Transverse colon (tissue), 4 donors: ENCODE measurements at regions not wholly inside any gene's neighbourhood (a gene's known extent, or its start where the extent isn't known, plus 50 kb on each side); places are given as distances from the start of the nearest gene placed in this dataset.

Source experiments
- DNase-seq: peaks from one replicate; pipeline ENCODE4 v3.0.0-alpha.2; 2019
- H3K27ac ChIP-seq, 4 donors: fragments of 200-600 bp; sonication (generic); 2 replicates each; pipeline ENCODE4 v1.5.1; 2016 to 2018; ENCODE audit warnings: inconsistent platforms in 4 of 4
- H3K27me3 ChIP-seq: fragments of 200-600 bp; sonication (generic); 2 replicates; pipeline ENCODE4 v1.5.1; 2017; ENCODE audit warnings: inconsistent platforms
- H3K36me3 ChIP-seq, 4 donors: fragments of 200-600 bp; sonication (generic); 2 replicates each; pipeline ENCODE4 v1.5.1; 2017 to 2019; ENCODE audit warnings: inconsistent platforms in 4 of 4
- H3K4me1 ChIP-seq, 4 donors: fragments of 200-600 bp; sonication (generic); 2 replicates each; pipeline ENCODE4 v1.5.1; 2017 to 2020; ENCODE audit warnings: inconsistent platforms in 4 of 4
- H3K4me3 ChIP-seq, 4 donors: fragments of 200-600 bp; sonication (generic); 1 replicate in 1 of 4; 2 replicates in 3 of 4; pipeline versions ENCODE4 v1.5.1 to v1.6.1; 2017 to 2019; ENCODE audit warnings: inconsistent platforms in 4 of 4
- H3K9me3 ChIP-seq, 2 donors: fragments of 200-600 bp; sonication (generic); 2 replicates each; pipeline ENCODE4 v1.5.1; 2017 to 2019; ENCODE audit warnings: inconsistent platforms in 2 of 2
- EP300 ChIP-seq: sonication (generic); formaldehyde crosslinking; IDR thresholded peaks from one replicate; pipeline ENCODE4 v1.6.1; 2017; ENCODE audit warnings: antibody characterized with exemption, low read depth
- POLR2A ChIP-seq: fragments of 450-650 bp; IDR thresholded peaks from one replicate; pipeline ENCODE4 v1.6.1; 2016; ENCODE audit warnings: antibody characterized with exemption, mild to moderate bottlenecking, moderate library complexity
- POLR2AphosphoS5 ChIP-seq, 3 donors: sonication (generic); formaldehyde crosslinking; IDR thresholded peaks; one replicate each; pipeline ENCODE4 v1.6.1; 2016; ENCODE audit warnings: antibody characterized with exemption in 3 of 3
- WGBS, 2 donors: methylation state at CpG; one replicate each; pipeline ENCODE4 v1.1.5; 2018; ENCODE audit warnings: low coverage in 1 of 2; 5-methylcytosine and 5-hydroxymethylcytosine counted together
- in situ Hi-C, 4 donors: fragments of 200-750 bp; cut with MboI; loops; one replicate each; pipeline versions ENCODE4 v1.15.0 to v1.15.1; 2017; ENCODE audit warnings: low sequenced_read_pairs in 3 of 4, low pct_ligation_motif_present in 1 of 4, low pct_unique_long_range_greater_than_20kb in 1 of 4
- intact Hi-C: fragments of 100-400 bp; cut with DNase I; formaldehyde crosslinking; loops from one replicate; pipeline ENCODE4 v1.15.1; 2023; ENCODE audit warnings: low total_unique reads
- TF ChIP-seq, protein P1 (sequence below), 5 experiments: fragments of 200-600 bp in 3 of 5; fragments of 450-650 bp in 2 of 5; sonication (generic) in 3 of 5; IDR thresholded peaks; 1 replicate in 2 of 5; 2 replicates in 3 of 5; pipeline ENCODE4 v1.5.1; 2016 to 2017; ENCODE audit warnings: antibody characterized with exemption in 5 of 5, inconsistent platforms in 3 of 5, mild to moderate bottlenecking in 2 of 5, moderate library complexity in 1 of 5

DNA sequence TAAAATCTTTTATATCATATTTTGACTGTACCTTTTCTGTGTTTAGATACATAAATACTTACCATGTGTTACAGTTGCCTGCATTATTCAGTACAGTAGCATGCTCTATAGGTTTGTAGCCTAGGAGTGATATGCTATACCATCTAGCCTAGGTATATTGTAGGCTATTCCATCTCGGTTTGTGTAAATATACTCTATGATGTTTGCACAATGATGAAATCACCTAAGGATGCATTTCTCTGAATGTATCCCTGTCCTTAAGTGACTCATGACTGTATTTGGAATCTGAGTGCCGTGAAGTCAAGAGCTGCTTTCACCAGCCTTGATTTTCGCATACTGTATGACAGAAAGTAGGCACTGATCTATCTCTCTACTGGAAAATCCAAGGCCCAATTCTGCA is 129.9 kb downstream of the UTRN start:
- Histone ChIP-seq H3K4me3 (no peak overlapping the region), H3K9me3 (no peaks in the 10 kb centered on the region), H3K36me3 (no peaks in the 10 kb centered on the region), H3K27me3 (no peaks in the 10 kb centered on the region), H3K4me1 (peaks cover 4 to 37% (median 13%) of the 10 kb centered on the region in 4 donors), H3K27ac (no peak overlapping the region)
- intact Hi-C loops (no loop called here), in situ Hi-C loops (no loop called here)
- 49 to 65% methylated on average over 3 of the region's 3 CpGs for WGBS, 2 donors
- TF ChIP-seq POLR2A (no peak), EP300 (no peak), POLR2AphosphoS5 (IDR thresholded peaks at IDR 0.05) (peak in 1 of 3 donors; percentile 29)
- TF ChIP-seq, protein P1, sequence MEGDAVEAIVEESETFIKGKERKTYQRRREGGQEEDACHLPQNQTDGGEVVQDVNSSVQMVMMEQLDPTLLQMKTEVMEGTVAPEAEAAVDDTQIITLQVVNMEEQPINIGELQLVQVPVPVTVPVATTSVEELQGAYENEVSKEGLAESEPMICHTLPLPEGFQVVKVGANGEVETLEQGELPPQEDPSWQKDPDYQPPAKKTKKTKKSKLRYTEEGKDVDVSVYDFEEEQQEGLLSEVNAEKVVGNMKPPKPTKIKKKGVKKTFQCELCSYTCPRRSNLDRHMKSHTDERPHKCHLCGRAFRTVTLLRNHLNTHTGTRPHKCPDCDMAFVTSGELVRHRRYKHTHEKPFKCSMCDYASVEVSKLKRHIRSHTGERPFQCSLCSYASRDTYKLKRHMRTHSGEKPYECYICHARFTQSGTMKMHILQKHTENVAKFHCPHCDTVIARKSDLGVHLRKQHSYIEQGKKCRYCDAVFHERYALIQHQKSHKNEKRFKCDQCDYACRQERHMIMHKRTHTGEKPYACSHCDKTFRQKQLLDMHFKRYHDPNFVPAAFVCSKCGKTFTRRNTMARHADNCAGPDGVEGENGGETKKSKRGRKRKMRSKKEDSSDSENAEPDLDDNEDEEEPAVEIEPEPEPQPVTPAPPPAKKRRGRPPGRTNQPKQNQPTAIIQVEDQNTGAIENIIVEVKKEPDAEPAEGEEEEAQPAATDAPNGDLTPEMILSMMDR (IDR thresholded peaks at IDR 0.05), result no peak
- no peak for DNase-seq

DNA sequence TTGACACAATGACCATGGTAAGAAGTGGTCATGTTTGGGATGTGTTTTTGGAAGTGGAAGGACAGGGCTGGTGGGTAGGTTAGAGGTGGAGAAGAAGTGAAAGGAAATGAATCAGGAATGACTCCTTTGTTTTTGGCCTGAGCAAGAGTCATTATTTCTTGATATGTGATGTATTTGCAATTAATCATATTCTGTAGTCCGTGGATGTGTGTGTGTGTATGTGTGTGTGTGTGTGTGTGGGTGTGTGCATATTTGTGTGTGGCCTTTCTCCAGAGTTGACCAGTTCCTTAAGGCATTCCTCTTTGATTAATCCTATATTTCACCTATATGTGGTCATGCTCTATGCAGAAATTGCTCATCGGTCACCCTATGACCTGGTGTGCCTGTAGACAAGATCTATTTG is 130.7 kb downstream of the UTRN start:
- no peaks in the 10 kb centered on the region for H3K36me3 ChIP-seq
- H3K27ac ChIP-seq, result no peak overlapping the region
- in situ Hi-C loops (no loop called here), intact Hi-C loops (no loop called here)
- no peaks in the 10 kb centered on the region for H3K9me3 ChIP-seq
- H3K4me3 ChIP-seq, result no peak overlapping the region
- H3K4me1 ChIP-seq, result peaks cover 4 to 30% (median 13%) of the 10 kb centered on the region in 4 donors
- no peak for DNase-seq
- 81 to 86% methylated on average over 1 to 2 of the region's 2 CpGs for WGBS, 2 donors
- H3K27me3 ChIP-seq, result no peaks in the 10 kb centered on the region
- TF ChIP-seq, protein P1 (IDR thresholded peaks at IDR 0.05), result no peak
- TF ChIP-seq POLR2AphosphoS5 (IDR thresholded peaks at IDR 0.05), result no peak
- TF ChIP-seq EP300, result no peak
- no peak for TF ChIP-seq POLR2A

DNA sequence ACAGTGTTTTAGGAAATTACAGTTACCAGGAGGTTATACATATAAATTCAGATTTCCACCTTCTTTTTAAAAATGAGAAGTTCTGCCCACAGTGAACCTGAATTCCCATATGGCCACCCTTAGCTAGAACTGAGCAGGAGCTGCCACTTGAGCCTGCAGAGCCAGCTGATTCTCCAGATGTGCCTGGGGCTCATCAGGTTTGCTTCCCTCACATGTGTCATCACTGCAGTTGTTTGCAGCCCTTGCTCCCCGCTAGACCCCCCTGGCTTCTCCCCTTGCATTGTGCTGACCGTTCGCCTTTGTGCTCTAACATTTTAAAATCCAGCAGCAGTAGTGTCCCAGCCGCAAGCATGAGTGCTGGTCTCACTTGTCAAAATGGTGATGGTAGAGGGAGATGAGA is 131.1 kb downstream of the UTRN start:
- H3K9me3 ChIP-seq, result no peaks in the 10 kb centered on the region
- no peak for TF ChIP-seq POLR2AphosphoS5 (IDR thresholded peaks at IDR 0.05)
- no peak for TF ChIP-seq EP300
- TF ChIP-seq, protein P1 (IDR thresholded peaks at IDR 0.05), result no peak
- no peak for TF ChIP-seq POLR2A
- no peaks in the 10 kb centered on the region for H3K27me3 ChIP-seq
- intact Hi-C loops, result no loop called here
- in situ Hi-C loops, result no loop called here
- no peak overlapping the region for H3K27ac ChIP-seq
- WGBS, 2 donors, result 90 to 91% methylated on average over 3 to 4 of the region's 4 CpGs
- DNase-seq, result no peak
- H3K4me3 ChIP-seq, result no peak overlapping the region
- H3K36me3 ChIP-seq, result no peaks in the 10 kb centered on the region
- H3K4me1 ChIP-seq, result peaks cover 4 to 27% (median 13%) of the 10 kb centered on the region in 4 donors

DNA sequence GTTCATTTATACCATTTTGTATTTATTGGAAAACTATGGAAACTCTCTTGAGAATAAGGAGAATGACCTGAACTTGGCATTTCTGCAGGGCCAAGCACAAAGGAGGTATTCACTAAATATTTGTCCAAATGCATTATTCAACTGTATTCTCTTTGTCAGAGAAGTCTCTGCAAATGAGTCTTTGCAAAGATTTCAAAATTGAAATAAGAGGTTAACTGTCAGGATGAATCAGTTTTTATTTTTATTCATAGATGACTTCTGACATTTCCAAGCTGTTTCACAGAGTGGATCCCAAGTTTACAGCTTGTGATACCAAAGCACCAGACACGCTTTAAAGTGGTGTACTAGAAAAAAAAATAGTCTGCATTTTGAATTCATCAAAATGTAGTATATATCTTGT is 131.6 kb downstream of the UTRN start:
- peaks cover under 1 to 21% (median 8%) of the 10 kb centered on the region in 4 donors for H3K4me1 ChIP-seq
- intact Hi-C loops (no loop called here), in situ Hi-C loops (no loop called here)
- DNase-seq, result no peak
- H3K27ac ChIP-seq, result no peak overlapping the region
- no peak for TF ChIP-seq POLR2AphosphoS5 (IDR thresholded peaks at IDR 0.05)
- no peak for TF ChIP-seq EP300
- TF ChIP-seq, protein P1 (IDR thresholded peaks at IDR 0.05), result no peak
- no peak for TF ChIP-seq POLR2A
- no peak overlapping the region for H3K4me3 ChIP-seq
- H3K36me3 ChIP-seq, result no peaks in the 10 kb centered on the region
- H3K27me3 ChIP-seq, result no peaks in the 10 kb centered on the region
- WGBS, 2 donors, result 26 to 74% methylated on average over 1 of the region's 1 CpG
- no peaks in the 10 kb centered on the region for H3K9me3 ChIP-seq
